GM13977 (cell line): ENCODE measurements at regions not wholly inside any gene's neighbourhood (a gene's known extent, or its start where the extent isn't known, plus 50 kb on each side); places are given as distances from the start of the nearest gene placed in this dataset.

Experiments used
- DNase-seq: peaks from one replicate; pipeline ENCODE4 v3.0.0; 2012; ENCODE audit warnings: low spot score
- in situ Hi-C: fragments of 300-500 bp; cut with MboI; formaldehyde crosslinking; loops from one replicate; pipeline ENCODE4 v1.12.0; 2022; ENCODE audit warnings: low sequenced_read_pairs, low pct_unique_long_range_greater_than_20kb, mixed read lengths, inconsistent platforms; ENCODE audit not compliant: unreplicated experiment
- TF ChIP-seq, protein P1 (sequence below): IDR thresholded peaks from 2 replicates; pipeline ENCODE4 v1.5.1; 2012; ENCODE audit warnings: mild to moderate bottlenecking, control low read depth; ENCODE audit not compliant: insufficient read depth; ENCODE audit errors: extremely low read depth, missing control alignments

DNA sequence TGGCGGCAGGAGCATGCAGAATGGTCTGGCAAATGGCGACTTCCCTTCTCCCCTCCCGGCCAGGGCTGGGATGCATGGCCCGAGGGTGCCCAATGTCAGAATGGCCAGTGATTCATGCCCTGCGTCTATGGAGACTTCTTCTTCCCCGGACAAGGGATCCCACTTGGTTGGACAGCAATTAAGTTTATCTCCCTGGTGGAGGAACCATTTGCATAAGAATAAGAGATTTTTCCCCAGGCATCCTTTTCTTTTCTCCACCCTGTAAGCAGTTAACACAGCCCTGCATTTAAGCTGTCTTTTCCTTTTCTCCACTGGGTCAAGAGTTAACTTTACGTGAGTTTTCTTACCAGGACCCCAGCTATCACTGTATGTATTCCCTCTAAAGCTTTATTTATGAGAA, 856.6 kb downstream of the GLUD2 start:
- in situ Hi-C loops, result no loop called here
- TF ChIP-seq, protein P1, sequence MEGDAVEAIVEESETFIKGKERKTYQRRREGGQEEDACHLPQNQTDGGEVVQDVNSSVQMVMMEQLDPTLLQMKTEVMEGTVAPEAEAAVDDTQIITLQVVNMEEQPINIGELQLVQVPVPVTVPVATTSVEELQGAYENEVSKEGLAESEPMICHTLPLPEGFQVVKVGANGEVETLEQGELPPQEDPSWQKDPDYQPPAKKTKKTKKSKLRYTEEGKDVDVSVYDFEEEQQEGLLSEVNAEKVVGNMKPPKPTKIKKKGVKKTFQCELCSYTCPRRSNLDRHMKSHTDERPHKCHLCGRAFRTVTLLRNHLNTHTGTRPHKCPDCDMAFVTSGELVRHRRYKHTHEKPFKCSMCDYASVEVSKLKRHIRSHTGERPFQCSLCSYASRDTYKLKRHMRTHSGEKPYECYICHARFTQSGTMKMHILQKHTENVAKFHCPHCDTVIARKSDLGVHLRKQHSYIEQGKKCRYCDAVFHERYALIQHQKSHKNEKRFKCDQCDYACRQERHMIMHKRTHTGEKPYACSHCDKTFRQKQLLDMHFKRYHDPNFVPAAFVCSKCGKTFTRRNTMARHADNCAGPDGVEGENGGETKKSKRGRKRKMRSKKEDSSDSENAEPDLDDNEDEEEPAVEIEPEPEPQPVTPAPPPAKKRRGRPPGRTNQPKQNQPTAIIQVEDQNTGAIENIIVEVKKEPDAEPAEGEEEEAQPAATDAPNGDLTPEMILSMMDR, result no peak
- no peak for DNase-seq

DNA sequence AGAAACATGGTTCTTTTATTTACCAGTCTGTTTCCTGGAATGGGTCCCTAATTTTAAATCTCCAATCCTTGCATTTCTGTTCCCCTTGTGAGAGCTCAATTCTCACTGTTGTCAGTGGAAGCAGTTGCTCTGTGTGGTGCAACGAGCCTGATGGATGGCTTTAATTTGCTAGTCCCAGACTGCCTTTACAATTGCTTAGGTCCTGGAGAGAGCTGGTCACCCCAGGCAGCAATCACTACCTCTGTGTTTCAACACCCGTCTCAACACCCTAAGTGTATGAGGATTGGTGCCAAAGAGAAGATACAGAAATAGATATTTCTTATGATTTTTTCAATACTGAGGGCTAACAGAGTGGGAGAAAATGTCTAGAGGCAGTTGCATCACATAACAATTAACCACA, 873.8 kb downstream of the GLUD2 start:
- DNase-seq, result no peak
- TF ChIP-seq, protein P1, result no peak
- in situ Hi-C loops, result no loop called here

DNA sequence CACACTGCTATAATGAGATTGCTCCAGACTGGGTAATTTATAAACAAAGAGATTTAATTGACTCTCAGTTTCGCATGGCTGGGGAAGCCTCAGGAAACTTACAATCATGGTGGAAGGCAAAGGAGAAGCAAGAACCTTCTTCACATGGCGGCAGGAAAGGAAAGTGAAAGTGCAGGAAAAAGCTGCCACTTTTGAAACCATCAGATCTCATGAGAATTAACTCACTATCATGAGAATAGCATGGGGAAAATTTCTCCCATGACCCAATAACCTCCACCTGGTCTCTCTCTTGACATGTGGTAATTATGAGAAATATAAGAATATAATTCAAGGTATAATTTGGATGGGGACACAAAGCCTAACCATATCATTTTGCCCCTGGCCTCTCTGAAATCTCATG, 884.2 kb downstream of the GLUD2 start:
- in situ Hi-C loops, result no loop called here
- TF ChIP-seq, protein P1, result no peak
- DNase-seq, result no peak

DNA sequence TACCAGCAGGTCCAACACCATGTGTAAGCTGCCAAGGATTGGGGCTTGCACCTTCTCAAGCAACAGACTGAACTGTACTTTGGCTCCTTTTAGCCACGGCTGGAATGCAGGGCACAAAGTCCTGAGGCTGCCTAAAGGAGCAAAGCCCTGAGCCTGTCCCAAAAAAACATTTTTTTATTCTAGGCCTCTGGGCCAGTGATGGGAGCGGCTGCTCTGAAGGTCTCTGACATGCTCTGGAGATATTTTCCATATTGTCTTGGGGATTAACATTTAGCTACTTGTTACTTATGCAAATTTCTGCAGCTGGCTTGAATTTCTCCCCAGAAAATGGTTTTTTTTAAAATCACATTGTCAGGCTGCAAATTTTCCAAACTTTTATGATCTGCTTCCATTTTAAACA, 885.3 kb downstream of the GLUD2 start:
- no peak for DNase-seq
- TF ChIP-seq, protein P1, result no peak
- in situ Hi-C loops, result no loop called here

DNA sequence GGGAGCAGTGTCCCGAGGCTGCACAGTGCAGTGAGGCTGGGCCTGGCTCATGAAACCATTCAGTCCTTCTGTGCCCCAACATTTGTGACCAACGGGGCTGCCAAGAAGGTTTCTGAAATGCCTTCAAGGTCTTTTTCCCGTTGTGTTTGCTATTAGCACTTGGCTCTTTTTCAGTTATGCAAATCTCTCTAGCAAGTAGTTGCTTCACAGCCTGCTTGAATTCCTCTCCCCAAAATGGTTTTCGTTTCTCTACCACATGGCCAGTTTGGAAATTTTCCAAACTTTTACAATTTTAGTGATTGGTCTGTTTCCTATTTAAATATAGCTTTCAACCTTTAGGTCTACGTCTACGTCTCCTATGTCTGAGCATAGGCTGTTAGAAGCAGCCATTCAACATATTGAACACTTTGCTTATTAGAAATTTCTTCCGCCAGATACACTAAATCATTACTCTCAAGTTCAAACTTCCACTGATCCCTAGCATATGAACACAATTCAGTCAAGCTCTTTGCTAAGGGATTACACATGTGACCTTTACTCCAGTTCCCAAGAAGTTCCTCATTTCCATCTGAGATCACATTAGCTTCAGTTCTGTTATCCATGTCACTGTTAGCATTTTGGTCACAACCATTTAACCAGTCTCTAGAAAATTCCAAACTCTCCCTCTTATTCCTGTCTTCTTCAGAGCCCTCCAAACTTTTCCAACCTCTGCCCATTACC, 901.8 kb downstream of the GLUD2 start:
- TF ChIP-seq, protein P1, result no peak

DNA sequence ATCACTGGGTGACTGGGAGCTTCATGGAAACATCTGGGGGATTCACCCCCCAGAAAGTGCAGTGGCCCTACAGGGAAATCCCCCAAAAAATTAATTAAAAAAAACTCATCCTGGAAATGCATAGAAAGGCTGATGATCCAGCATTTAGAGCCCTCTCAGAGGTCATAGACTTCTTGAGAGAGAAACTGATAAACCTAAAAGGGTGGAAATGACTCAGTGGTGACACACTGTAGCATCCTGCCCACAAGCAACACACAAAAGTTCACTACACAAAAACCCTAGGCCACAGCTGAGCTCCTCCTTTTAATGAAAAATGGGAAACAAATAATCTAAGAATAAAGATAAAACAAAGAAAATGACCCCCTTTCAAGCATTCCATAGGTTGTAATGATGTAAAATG, 911.5 kb downstream of the GLUD2 start:
- no peak for DNase-seq
- TF ChIP-seq, protein P1, result no peak
- in situ Hi-C loops, result no loop called here

More for the DNA sequence above, 901.8 kb downstream of the GLUD2 start:
- no peak for DNase-seq
- in situ Hi-C loops, result no loop called here
